GM12878 (cell line): ENCODE measurements at regions not wholly inside any gene's neighbourhood (a gene's known extent, or its start where the extent isn't known, plus 50 kb on each side); places are given as distances from the start of the nearest gene placed in this dataset.

ENCODE experiments used
- E2F4 ChIP-seq: IDR thresholded peaks from 2 replicates; pipeline ENCODE4 v1.6.1; 2012; ENCODE audit warnings: low read depth, low read length, improper control_type of control experiment
- RAD21 ChIP-seq: IDR thresholded peaks from 2 replicates; pipeline ENCODE4 v1.6.1; 2011; ENCODE audit warnings: mild to moderate bottlenecking, low read depth, low read length, moderate library complexity; ENCODE audit not compliant: insufficient read depth
- YY1 ChIP-seq: IDR thresholded peaks from 2 replicates; pipeline ENCODE4 v1.6.1; 2011; ENCODE audit warnings: low read depth, mild to moderate bottlenecking, low read length

GRCh38 chr2:56754627-56755026, 570.8 kb downstream of the CCDC85A start:
- TF ChIP-seq RAD21 (no peak), E2F4 (no peak), YY1 (no peak)
